Rectal smooth muscle tissue (tissue), 1 donor: ENCODE measurements at regions not wholly inside any gene's neighbourhood (a gene's known extent, or its start where the extent isn't known, plus 50 kb on each side); places are given as distances from the start of the nearest gene placed in this dataset.

Source experiments
- H3K27ac ChIP-seq: one replicate; pipeline ENCODE4 v1.7.0; 2013; ENCODE audit warnings: low read depth, low read length, inconsistent platforms
- H3K27me3 ChIP-seq: one replicate; pipeline ENCODE4 v1.7.0; 2013; ENCODE audit warnings: low read length; ENCODE audit not compliant: control insufficient read depth, insufficient read depth
- H3K36me3 ChIP-seq: one replicate; pipeline ENCODE4 v1.7.0; 2013; ENCODE audit warnings: low read length; ENCODE audit not compliant: control insufficient read depth, insufficient read depth
- H3K4me1 ChIP-seq: one replicate; pipeline ENCODE4 v1.7.0; 2013; ENCODE audit warnings: low read length; ENCODE audit not compliant: control insufficient read depth, insufficient read depth
- H3K4me3 ChIP-seq: one replicate; pipeline ENCODE4 v1.7.0; 2013; ENCODE audit warnings: low read length
- H3K9ac ChIP-seq: one replicate; pipeline ENCODE4 v1.7.0; 2013; ENCODE audit warnings: low read length

- Histone ChIP-seq H3K27me3 (no peaks in the 10 kb centered on the region), H3K27ac (no peak overlapping the region), H3K9ac (no peak overlapping the region), H3K4me1 (no peaks in the 10 kb centered on the region), H3K4me3 (no peak overlapping the region), H3K36me3 (no peaks in the 10 kb centered on the region)
These were observed 254.5 kb downstream of the TLR4 start for GRCh38 chr9:117958726-117959125.

DNA sequence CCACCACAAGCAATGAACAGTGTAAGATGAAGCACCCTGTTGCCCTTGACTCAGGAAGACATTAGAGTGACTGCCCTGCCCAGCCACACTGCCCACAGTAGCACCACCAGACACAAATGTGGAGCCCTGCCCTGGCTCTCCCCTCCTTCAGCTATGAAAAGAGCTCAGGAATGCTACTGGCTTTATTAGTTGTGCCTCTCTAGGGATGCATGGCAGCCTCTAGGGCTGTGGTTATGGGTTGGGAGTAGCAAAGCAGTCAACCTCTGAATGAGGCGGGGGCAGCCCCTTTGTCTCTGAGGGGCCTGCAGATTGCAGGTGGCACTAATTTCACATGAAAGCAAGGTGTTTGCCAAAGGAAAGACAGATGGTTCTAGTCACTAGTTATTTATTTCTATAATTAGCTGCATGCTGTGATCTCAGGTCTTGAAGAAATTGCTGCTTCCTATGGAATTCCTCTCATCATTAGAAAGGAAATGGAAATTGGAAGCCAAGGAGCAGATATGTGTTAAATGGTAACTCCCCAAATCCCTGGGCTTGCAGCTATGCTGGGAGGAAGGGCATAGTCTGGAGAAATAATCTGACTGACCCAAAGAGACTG lies 259.4 kb downstream of the TLR4 start:
- Histone ChIP-seq H3K4me1 (no peaks in the 10 kb centered on the region), H3K27me3 (no peaks in the 10 kb centered on the region), H3K4me3 (no peak overlapping the region), H3K36me3 (no peaks in the 10 kb centered on the region), H3K9ac (no peak overlapping the region), H3K27ac (no peak overlapping the region)

GRCh38 chr9:117970276-117971050 lies 266.3 kb downstream of the TLR4 start:
- H3K4me1 ChIP-seq: no peaks in the 10 kb centered on the region
- H3K27ac ChIP-seq: no peak overlapping the region
- no peaks in the 10 kb centered on the region for H3K36me3 ChIP-seq
- H3K27me3 ChIP-seq: no peaks in the 10 kb centered on the region
- no peak overlapping the region for H3K4me3 ChIP-seq
- no peak overlapping the region for H3K9ac ChIP-seq

DNA sequence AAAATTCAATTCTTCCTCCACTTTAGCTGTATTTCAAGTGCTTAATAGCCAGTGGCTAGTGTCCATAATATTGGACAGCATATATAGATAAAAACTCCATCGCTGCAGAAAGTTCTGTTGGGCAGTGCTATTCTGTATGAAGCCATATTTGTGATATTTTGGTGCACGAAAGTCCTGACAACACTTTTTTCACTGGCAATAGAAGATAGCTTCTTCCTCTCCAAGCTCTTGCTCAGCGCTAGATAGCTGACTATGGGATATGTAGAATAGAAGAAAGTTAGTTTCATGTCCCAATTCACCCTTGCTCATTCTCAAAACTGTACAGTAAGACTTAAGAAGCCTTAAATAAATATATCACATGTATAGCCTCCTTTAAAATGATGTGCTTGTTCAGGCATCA lies 269.9 kb downstream of the TLR4 start:
- H3K27me3 ChIP-seq: no peaks in the 10 kb centered on the region
- no peak overlapping the region for H3K4me3 ChIP-seq
- H3K4me1 ChIP-seq: no peaks in the 10 kb centered on the region
- H3K9ac ChIP-seq: no peak overlapping the region
- no peak overlapping the region for H3K27ac ChIP-seq
- H3K36me3 ChIP-seq: no peaks in the 10 kb centered on the region

- Histone ChIP-seq H3K4me3 (no peak overlapping the region), H3K4me1 (no peaks in the 10 kb centered on the region), H3K27me3 (no peaks in the 10 kb centered on the region), H3K36me3 (no peaks in the 10 kb centered on the region), H3K9ac (no peak overlapping the region), H3K27ac (no peak overlapping the region)
These were observed 275.7 kb downstream of the TLR4 start for GRCh38 chr9:117979914-117980313.

GRCh38 chr9:117987945-117988344 lies 283.7 kb downstream of the TLR4 start:
- Histone ChIP-seq H3K27ac (no peak overlapping the region), H3K4me1 (no peaks in the 10 kb centered on the region), H3K9ac (no peak overlapping the region), H3K4me3 (no peak overlapping the region), H3K36me3 (no peaks in the 10 kb centered on the region), H3K27me3 (no peaks in the 10 kb centered on the region)

DNA sequence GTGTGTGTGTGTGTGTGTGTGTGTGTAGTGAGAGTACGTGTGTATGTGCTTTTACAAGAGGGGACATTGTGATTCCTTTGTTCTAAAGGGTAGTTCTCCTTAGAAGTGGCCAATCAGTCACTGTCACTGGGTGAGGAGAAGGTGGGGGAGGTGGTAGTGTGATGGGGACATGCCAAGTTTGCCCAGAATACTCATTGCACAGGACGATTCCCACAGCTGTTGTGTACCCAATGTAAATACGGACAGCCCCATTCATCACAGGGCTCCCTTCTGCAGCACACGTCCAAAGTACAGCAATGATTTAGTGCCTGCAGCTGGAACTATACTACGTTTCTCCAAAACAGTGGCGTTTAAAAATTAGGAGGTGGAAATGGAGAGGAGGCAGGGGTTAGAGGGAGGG lies 287.8 kb downstream of the TLR4 start:
- Histone ChIP-seq H3K36me3 (no peaks in the 10 kb centered on the region), H3K4me3 (no peak overlapping the region), H3K9ac (no peak overlapping the region), H3K27ac (no peak overlapping the region), H3K4me1 (no peaks in the 10 kb centered on the region), H3K27me3 (no peaks in the 10 kb centered on the region)

DNA sequence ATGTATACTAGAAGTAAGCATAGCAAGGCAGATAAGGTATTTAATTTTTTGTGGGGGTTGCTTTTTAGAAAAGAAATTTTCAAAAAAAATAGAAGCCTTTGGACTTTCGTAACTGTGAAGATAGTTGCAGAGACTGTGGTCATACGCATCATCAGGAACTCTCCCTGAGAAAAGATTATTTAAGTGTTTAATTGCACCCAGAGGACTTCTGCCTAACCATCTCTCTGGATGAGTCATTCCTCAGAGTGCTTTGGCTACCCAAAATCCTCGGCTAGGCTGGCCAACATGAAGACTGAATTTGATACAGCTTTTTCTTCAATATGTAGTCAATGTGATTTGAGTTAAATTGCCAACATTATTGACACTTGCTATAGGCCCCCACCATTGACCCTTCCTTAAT lies 296.4 kb downstream of the TLR4 start:
- Histone ChIP-seq H3K36me3 (no peaks in the 10 kb centered on the region), H3K27me3 (no peaks in the 10 kb centered on the region), H3K4me1 (no peaks in the 10 kb centered on the region), H3K27ac (no peak overlapping the region), H3K9ac (no peak overlapping the region), H3K4me3 (no peak overlapping the region)

DNA sequence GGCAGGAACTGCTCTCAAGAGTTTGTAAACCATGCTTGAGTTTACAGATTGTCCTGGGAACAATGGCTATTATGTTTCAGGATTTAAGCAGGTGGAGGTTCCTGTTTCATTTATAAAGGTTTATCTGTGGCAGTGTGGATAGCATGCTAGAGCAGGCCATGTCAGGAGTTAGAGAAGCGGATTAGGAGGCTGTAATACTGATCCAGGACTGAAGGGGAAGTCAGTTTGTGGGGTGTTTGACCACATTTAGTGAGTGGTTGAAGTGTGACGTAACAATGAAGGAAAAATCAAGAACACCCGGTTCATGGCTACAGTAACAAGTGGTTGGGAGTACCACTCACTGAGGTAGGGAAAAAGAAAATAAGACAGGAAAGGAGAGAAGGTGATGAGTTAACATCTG lies 299.0 kb downstream of the TLR4 start:
- H3K27me3 ChIP-seq: no peaks in the 10 kb centered on the region
- H3K9ac ChIP-seq: no peak overlapping the region
- no peak overlapping the region for H3K27ac ChIP-seq
- H3K36me3 ChIP-seq: no peaks in the 10 kb centered on the region
- H3K4me1 ChIP-seq: no peaks in the 10 kb centered on the region
- H3K4me3 ChIP-seq: no peak overlapping the region

GRCh38 chr9:118008246-118008645 lies 304.0 kb downstream of the TLR4 start:
- Histone ChIP-seq H3K9ac (no peak overlapping the region), H3K36me3 (no peaks in the 10 kb centered on the region), H3K27ac (no peak overlapping the region)

DNA sequence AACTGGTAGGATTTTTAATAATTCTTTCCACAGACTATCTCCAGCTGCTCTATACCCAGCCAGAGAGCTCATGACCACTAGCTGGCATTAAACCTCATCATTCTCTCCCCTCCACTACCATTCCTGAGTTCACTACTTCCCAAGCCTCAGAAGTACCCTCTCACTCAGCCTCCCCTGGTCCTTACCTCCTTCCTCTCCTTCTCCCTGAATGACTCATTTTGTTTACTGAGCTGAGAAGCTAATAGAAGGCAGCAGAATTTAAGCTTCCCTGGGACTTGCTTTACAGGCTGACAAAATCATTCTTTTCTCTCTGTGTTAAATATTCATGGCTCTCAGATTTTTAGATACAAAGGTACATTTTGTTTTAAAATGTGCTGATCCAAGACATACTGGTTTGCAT lies 305.4 kb downstream of the TLR4 start:
- H3K27ac ChIP-seq: no peak overlapping the region
- H3K36me3 ChIP-seq: no peaks in the 10 kb centered on the region
- no peaks in the 10 kb centered on the region for H3K27me3 ChIP-seq
- no peak overlapping the region for H3K9ac ChIP-seq
- H3K4me1 ChIP-seq: no peaks in the 10 kb centered on the region
- no peak overlapping the region for H3K4me3 ChIP-seq

More at GRCh38 chr9:118008246-118008645, 304.0 kb downstream of the TLR4 start:
- Histone ChIP-seq H3K4me3 (no peak overlapping the region), H3K4me1 (no peaks in the 10 kb centered on the region), H3K27me3 (no peaks in the 10 kb centered on the region)

DNA sequence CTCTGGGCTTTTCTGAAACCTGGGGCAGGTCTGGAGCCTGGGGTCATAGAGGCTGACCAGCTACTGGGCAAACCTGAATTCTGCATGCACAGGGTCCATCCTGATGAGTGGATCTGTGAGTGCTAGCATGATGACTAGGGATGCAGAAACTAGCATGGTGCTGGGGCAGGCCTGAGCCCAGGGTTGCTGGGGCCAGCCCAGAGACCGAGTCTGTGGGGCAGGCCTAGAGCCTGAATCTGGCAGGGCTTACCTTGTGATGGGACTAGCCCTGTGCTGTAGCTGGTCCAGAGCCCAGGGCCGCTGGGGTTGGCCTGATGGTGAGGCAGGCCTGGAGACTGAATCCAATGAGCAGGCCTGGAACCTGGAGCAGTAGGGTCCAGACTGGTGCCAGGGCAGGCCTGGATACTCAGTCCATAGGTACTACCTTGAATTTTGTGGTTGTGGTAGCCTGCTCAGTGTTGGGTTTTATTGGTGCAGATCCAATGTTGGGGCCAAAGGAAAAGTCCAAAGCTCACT lies 313.5 kb downstream of the TLR4 start:
- Histone ChIP-seq H3K27ac (no peak overlapping the region), H3K27me3 (no peaks in the 10 kb centered on the region), H3K4me1 (no peaks in the 10 kb centered on the region), H3K36me3 (no peaks in the 10 kb centered on the region), H3K9ac (no peak overlapping the region), H3K4me3 (no peak overlapping the region)

DNA sequence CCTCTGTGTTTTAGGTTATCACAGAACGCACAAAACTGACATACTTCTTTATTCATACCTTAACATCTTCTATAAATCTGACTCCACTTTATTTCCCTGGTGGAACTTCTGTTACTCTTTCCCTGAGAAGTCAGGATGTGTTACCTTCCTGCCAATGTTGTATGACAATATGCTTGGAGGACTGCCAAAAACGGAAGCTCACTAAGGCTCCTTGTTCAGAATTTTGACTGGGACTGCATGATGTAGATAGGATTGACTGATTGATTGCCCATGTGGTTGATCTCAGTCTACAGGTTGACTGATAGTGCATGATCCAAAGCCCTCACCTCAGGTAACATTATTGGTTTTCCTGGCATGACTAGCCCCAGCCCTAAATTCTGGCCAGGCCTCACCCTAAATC lies 319.4 kb downstream of the TLR4 start:
- H3K9ac ChIP-seq: no peak overlapping the region
- H3K36me3 ChIP-seq: no peaks in the 10 kb centered on the region
- no peaks in the 10 kb centered on the region for H3K27me3 ChIP-seq
- H3K4me3 ChIP-seq: no peak overlapping the region
- no peaks in the 10 kb centered on the region for H3K4me1 ChIP-seq
- H3K27ac ChIP-seq: no peak overlapping the region
